HepG2 (cell line): ENCODE measurements at regions not wholly inside any gene's neighbourhood (a gene's known extent, or its start where the extent isn't known, plus 50 kb on each side); places are given as distances from the start of the nearest gene placed in this dataset.

ENCODE experiments used
- ATAC-seq: fragments of 200-7000 bp; cut with Tn5 transposase; 3 replicates; pipeline ENCODE4 v1.9.1; 2020; ENCODE audit warnings: mild to moderate bottlenecking, moderate library complexity
- BruUV-seq: library from RNA; stranded (reverse); fragments of 400-500 nt; replicated peaks from 2 replicates; lab custom pipeline; 2021; lab: Mats Ljungman, UMichigan
- CTCF ChIA-PET: fragments of 300-600 bp; formaldehyde crosslinking; extraction: SDS; loops from one replicate; lab custom pipeline; 2021; ENCODE audit warnings: low total read pairs, inconsistent platforms, low intra/inter-chr PET ratio; lab: Yijun Ruan, JAX
- POLR2A ChIA-PET: fragments of 350-600 bp; sonication (Branson Sonifier 250); formaldehyde crosslinking; loops from one replicate; lab custom pipeline; 2020; ENCODE audit warnings: antibody characterized with exemption, inconsistent platforms; lab: Yijun Ruan, JAX
- DNase-seq: peaks from one replicate; pipeline ENCODE4 v3.0.0-alpha.2; 2015; ENCODE audit warnings: low spot score
- FAIRE-seq: peaks from 3 replicates; lab custom pipeline; 2011; peaks lifted over from hg19 to GRCh38; lab: Jason Lieb, UNC
- H2AFZ ChIP-seq: one replicate; pipeline ENCODE4 v1.6.1; 2011; ENCODE audit warnings: low read length, inconsistent platforms
- H3K27ac ChIP-seq: fragments of 300-600 bp; 3 replicates; pipeline ENCODE4 v1.8.0; 2011; ENCODE audit warnings: mixed run types, mild to moderate bottlenecking, mixed read lengths, low read length, inconsistent platforms; ENCODE audit not compliant: insufficient read depth; ENCODE audit errors: extremely low read length
- H3K27me3 ChIP-seq, 2 experiments: fragments of 200-600 bp in 1 of 2; 2 replicates in 1 of 2; 3 replicates in 1 of 2; pipeline versions ENCODE4 v1.6.0 to v1.8.0; 2011; ENCODE audit warnings: low read length in 2 of 2, mild to moderate bottlenecking in 2 of 2, moderate library complexity in 2 of 2, inconsistent platforms in 1 of 2; ENCODE audit not compliant: insufficient read depth in 2 of 2, control insufficient read depth in 1 of 2
- H3K36me3 ChIP-seq, 2 experiments: fragments of 200-600 bp in 1 of 2; replicated peaks in 1 of 2; 2 replicates in 1 of 2; 3 replicates in 1 of 2; pipeline versions ENCODE4 v1.5.1 to v1.8.0; 2011; ENCODE audit warnings: low read length in 2 of 2, inconsistent platforms in 1 of 2; ENCODE audit not compliant: insufficient read depth in 2 of 2, control insufficient read depth in 1 of 2
- H3K4me1 ChIP-seq: 2 replicates; pipeline ENCODE4 v1.5.1; 2012; ENCODE audit warnings: low read length, inconsistent platforms; ENCODE audit not compliant: insufficient read depth
- H3K4me2 ChIP-seq: 2 replicates; pipeline ENCODE4 v1.6.0; 2011; ENCODE audit warnings: low read depth, low read length, inconsistent platforms
- H3K4me3 ChIP-seq, 3 experiments: fragments of 200-600 bp in 1 of 3; sonication (generic), shearing (Covaris generic) in 1 of 3; replicated peaks in 1 of 3; 2 replicates each; pipeline ENCODE4 v1.5.1; 2011 to 2016; ENCODE audit warnings: low read length in 3 of 3, inconsistent platforms in 2 of 3, low read depth in 2 of 3, mild to moderate bottlenecking in 2 of 3, control low read depth in 1 of 3, mixed read lengths in 1 of 3; ENCODE audit not compliant: insufficient read depth in 1 of 3
- H3K79me2 ChIP-seq: one replicate; pipeline ENCODE4 v1.6.1; 2011; ENCODE audit warnings: low read length, inconsistent platforms; ENCODE audit not compliant: insufficient read depth
- H3K9ac ChIP-seq: 2 replicates; pipeline ENCODE4 v1.6.0; 2011; ENCODE audit warnings: mild to moderate bottlenecking, low read depth, low read length, inconsistent platforms; ENCODE audit not compliant: insufficient read depth
- H3K9me3 ChIP-seq: 2 replicates; pipeline ENCODE4 v1.5.1; 2012; ENCODE audit warnings: mild to moderate bottlenecking, low read length
- H4K20me1 ChIP-seq: 2 replicates; pipeline ENCODE4 v1.6.0; 2011; ENCODE audit warnings: inconsistent platforms, mild to moderate bottlenecking, low read length, moderate library complexity; ENCODE audit not compliant: insufficient read depth
- ARNT ChIP-seq: fragments of 450-650 bp; IDR thresholded peaks from 2 replicates; pipeline ENCODE4 v1.6.1; 2017
- ATAD3A ChIP-seq: sonication (generic); formaldehyde crosslinking; IDR thresholded peaks from 2 replicates; pipeline ENCODE4 v1.4.0; 2020; ENCODE audit warnings: missing genetic modification reagents
- CSRNP1 ChIP-seq: sonication (generic); formaldehyde crosslinking; IDR thresholded peaks from 2 replicates; pipeline ENCODE4 v1.8.1; 2023; ENCODE audit warnings: mild to moderate bottlenecking, missing genetic modification reagents
- FOSL1 ChIP-seq: sonication (generic); formaldehyde crosslinking; IDR thresholded peaks from 2 replicates; pipeline ENCODE4 v1.9.0; 2021; ENCODE audit warnings: missing genetic modification reagents, borderline replicate concordance
- GFI1 ChIP-seq: sonication (generic); formaldehyde crosslinking; IDR thresholded peaks from 2 replicates; pipeline ENCODE4 v1.5.0; 2020; ENCODE audit warnings: missing genetic modification reagents, mild to moderate bottlenecking, borderline replicate concordance
- HNRNPK ChIP-seq: fragments of 200-400 bp; formaldehyde crosslinking; IDR thresholded peaks from 2 replicates; pipeline ENCODE4 v1.6.1; 2018; ENCODE audit warnings: low read length, low read depth, moderate library complexity, mild to moderate bottlenecking; ENCODE audit not compliant: poor library complexity, severe bottlenecking
- IRF9 ChIP-seq: sonication (generic); formaldehyde crosslinking; IDR thresholded peaks from 2 replicates; pipeline ENCODE4 v1.8.0; 2022; ENCODE audit warnings: missing genetic modification reagents, mild to moderate bottlenecking, borderline replicate concordance
- KDM6A ChIP-seq: IDR thresholded peaks from 2 replicates; pipeline ENCODE4 v1.6.1; 2016; ENCODE audit warnings: low read depth
- KLF15 ChIP-seq: sonication (generic); formaldehyde crosslinking; IDR thresholded peaks from 2 replicates; pipeline ENCODE4 v1.8.1; 2023; ENCODE audit warnings: borderline replicate concordance, mild to moderate bottlenecking, inconsistent platforms, missing genetic modification reagents, mixed read lengths
- PITX1 ChIP-seq: sonication (generic); formaldehyde crosslinking; IDR thresholded peaks from 2 replicates; pipeline ENCODE4 v1.5.1; 2020; ENCODE audit warnings: mild to moderate bottlenecking, missing genetic modification reagents
- PRPF4 ChIP-seq: fragments of 200-400 bp; formaldehyde crosslinking; IDR thresholded peaks from 2 replicates; pipeline ENCODE4 v1.6.1; 2016; ENCODE audit warnings: low read length, low read depth; ENCODE audit not compliant: poor library complexity, severe bottlenecking
- RXRB ChIP-seq: IDR thresholded peaks from 2 replicates; pipeline ENCODE4 v1.6.1; 2016; ENCODE audit warnings: borderline replicate concordance, missing genetic modification reagents, missing compliant biosample characterization
- SAFB2 ChIP-seq: sonication (generic); formaldehyde crosslinking; IDR thresholded peaks from 2 replicates; pipeline ENCODE4 v1.5.1; 2020; ENCODE audit warnings: missing genetic modification reagents, low read depth, mild to moderate bottlenecking, borderline replicate concordance
- SETDB1 ChIP-seq: sonication (generic); formaldehyde crosslinking; IDR thresholded peaks from 2 replicates; pipeline ENCODE4 v1.5.1; 2020; ENCODE audit warnings: missing genetic modification reagents, mild to moderate bottlenecking, borderline replicate concordance
- TCF7 ChIP-seq: sonication (generic); IDR thresholded peaks from 2 replicates; pipeline ENCODE4 v1.6.1; 2016; ENCODE audit warnings: antibody characterized with exemption, low read depth
- ZFP36L2 ChIP-seq: sonication (generic); formaldehyde crosslinking; IDR thresholded peaks from 2 replicates; pipeline ENCODE4 v1.4.0; 2020; ENCODE audit warnings: missing genetic modification reagents
- ZNF30 ChIP-seq: sonication (generic); formaldehyde crosslinking; IDR thresholded peaks from 2 replicates; pipeline ENCODE4 v1.5.0; 2020; ENCODE audit warnings: mild to moderate bottlenecking, missing genetic modification reagents
- ZNF761 ChIP-seq: sonication (generic); formaldehyde crosslinking; conservative IDR thresholded peaks from 2 replicates; pipeline ENCODE4 v1.4.0; 2020; ENCODE audit warnings: mild to moderate bottlenecking, missing genetic modification reagents
- WGBS: methylation state at CpG from one replicate; pipeline ENCODE4 v1.1.6; 2017; ENCODE audit warnings: low lambda C conversion rate; 5-methylcytosine and 5-hydroxymethylcytosine counted together
- in situ Hi-C: cut with HindIII; loops from 2 replicates; pipeline ENCODE4 v1.10.0; 2017; ENCODE audit warnings: low pct_unique_long_range_greater_than_20kb; ENCODE audit not compliant: extremely low pct_ligation_motif_present
- intact Hi-C: fragments of 100-400 bp; cut with micrococcal nuclease; formaldehyde crosslinking; loops from one replicate; pipeline ENCODE4 v1.10.0; 2022; ENCODE audit not compliant: unreplicated experiment
- TF ChIP-seq, protein P1 (sequence below): sonication (generic); formaldehyde crosslinking; IDR thresholded peaks from 2 replicates; pipeline ENCODE4 v1.4.0; 2020; ENCODE audit warnings: mild to moderate bottlenecking, missing genetic modification reagents
- TF ChIP-seq, protein P2 (sequence below): sonication (generic); formaldehyde crosslinking; IDR thresholded peaks from 2 replicates; pipeline ENCODE4 v1.4.0; 2020; ENCODE audit warnings: missing genetic modification reagents

- TF ChIP-seq, protein P1, sequence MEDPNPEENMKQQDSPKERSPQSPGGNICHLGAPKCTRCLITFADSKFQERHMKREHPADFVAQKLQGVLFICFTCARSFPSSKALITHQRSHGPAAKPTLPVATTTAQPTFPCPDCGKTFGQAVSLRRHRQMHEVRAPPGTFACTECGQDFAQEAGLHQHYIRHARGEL (CRISPR knock-in tag): no peak
- TF ChIP-seq SAFB2 (CRISPR knock-in tag): no peak
- TF ChIP-seq CSRNP1 (CRISPR knock-in tag): no peak
Measured at GRCh38 chr9:84146893-84147710, 166.5 kb downstream of the RMI1 start (continued).

DNA sequence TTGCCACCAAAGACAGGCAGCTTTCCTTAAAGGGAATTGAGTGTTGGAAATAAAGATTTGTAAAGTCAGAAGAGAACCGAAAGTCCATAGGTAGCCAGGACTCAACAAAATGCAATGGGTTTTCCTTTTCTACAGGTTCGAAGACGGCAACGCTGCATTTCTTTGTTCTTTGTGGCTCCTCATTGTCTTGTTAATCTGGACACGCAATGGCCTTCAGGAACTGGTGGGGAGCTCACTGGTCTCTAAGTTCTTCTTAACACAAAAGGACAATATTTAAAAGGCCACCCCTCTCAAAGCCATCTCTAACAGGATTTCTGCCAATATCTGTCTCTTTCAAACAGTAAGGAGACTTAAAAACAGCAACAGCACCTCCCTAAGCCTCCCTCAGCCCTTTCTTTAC lies 170.6 kb downstream of the RMI1 start:
- Histone ChIP-seq H3K4me3 (no peak overlapping the region), H2AFZ (no peak overlapping the region), H3K4me1 (no peaks in the 10 kb centered on the region), H3K36me3 (no peaks in the 10 kb centered on the region), H3K27me3 (no peaks in the 10 kb centered on the region; a peak in 1 of 5 replicates), H4K20me1 (no peaks in the 10 kb centered on the region), H3K9me3 (no peaks in the 10 kb centered on the region), H3K27ac (no peak overlapping the region), H3K4me2 (no peak overlapping the region), H3K9ac (no peak overlapping the region), H3K79me2 (no peaks in the 10 kb centered on the region)
- WGBS: 76% methylated on average over 5 of the region's 5 CpGs
- ChIA-PET CTCF (no interaction called here), POLR2A (no interaction called here)
- FAIRE-seq: no peak
- BruUV-seq: no TSS peak
- DNase-seq: no peak
- no peak for ATAC-seq
- intact Hi-C loops: no loop called here
- in situ Hi-C loops: no loop called here
- TF ChIP-seq PITX1 (CRISPR knock-in tag) (no peak), IRF9 (CRISPR knock-in tag) (no peak), SETDB1 (CRISPR knock-in tag) (no peak), PRPF4 (no peak), GFI1 (CRISPR knock-in tag) (no peak), FOSL1 (CRISPR knock-in tag) (no peak), ATAD3A (CRISPR knock-in tag) (no peak), HNRNPK (no peak), KDM6A (CRISPR knock-in tag) (no peak), ARNT (no peak), TCF7 (no peak), ZNF761 (no peak), ZFP36L2 (CRISPR knock-in tag) (no peak), KLF15 (CRISPR knock-in tag) (no peak), RXRB (no peak), ZNF30 (CRISPR knock-in tag) (no peak)
- TF ChIP-seq, protein P2, sequence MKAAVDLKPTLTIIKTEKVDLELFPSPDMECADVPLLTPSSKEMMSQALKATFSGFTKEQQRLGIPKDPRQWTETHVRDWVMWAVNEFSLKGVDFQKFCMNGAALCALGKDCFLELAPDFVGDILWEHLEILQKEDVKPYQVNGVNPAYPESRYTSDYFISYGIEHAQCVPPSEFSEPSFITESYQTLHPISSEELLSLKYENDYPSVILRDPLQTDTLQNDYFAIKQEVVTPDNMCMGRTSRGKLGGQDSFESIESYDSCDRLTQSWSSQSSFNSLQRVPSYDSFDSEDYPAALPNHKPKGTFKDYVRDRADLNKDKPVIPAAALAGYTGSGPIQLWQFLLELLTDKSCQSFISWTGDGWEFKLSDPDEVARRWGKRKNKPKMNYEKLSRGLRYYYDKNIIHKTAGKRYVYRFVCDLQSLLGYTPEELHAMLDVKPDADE: no peak
